ENCODE measurements at regions not wholly inside any gene's neighbourhood (a gene's known extent, or its start where the extent isn't known, plus 50 kb on each side); places are given as distances from the start of the nearest gene placed in this dataset.

DNA sequence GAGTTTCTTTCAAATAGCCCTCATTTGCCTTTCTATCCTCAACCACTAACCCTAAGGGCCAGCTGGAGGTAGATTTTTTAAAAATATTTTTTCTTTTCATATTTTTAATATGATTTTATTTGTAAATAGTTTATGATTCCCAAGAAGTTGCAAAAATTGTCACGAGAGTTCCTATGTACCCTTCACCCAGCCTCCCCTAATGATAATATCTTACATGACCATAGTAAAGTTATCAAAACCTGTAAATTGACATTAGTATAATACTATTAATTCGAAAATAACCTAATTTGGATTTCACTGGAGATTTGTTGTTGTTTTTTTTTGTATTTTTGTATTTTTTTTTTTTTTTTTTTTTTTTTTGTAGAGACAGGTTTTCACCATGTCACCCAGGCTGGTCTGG lies 495.5 kb downstream of the MIAT start:
- TF ChIP-seq, protein P1, sequence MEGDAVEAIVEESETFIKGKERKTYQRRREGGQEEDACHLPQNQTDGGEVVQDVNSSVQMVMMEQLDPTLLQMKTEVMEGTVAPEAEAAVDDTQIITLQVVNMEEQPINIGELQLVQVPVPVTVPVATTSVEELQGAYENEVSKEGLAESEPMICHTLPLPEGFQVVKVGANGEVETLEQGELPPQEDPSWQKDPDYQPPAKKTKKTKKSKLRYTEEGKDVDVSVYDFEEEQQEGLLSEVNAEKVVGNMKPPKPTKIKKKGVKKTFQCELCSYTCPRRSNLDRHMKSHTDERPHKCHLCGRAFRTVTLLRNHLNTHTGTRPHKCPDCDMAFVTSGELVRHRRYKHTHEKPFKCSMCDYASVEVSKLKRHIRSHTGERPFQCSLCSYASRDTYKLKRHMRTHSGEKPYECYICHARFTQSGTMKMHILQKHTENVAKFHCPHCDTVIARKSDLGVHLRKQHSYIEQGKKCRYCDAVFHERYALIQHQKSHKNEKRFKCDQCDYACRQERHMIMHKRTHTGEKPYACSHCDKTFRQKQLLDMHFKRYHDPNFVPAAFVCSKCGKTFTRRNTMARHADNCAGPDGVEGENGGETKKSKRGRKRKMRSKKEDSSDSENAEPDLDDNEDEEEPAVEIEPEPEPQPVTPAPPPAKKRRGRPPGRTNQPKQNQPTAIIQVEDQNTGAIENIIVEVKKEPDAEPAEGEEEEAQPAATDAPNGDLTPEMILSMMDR (IDR thresholded peaks at IDR 0.05), result no peak
- no peaks in the 10 kb centered on the region for H3K4me1 ChIP-seq (ENCODE audit: control insufficient read depth in 1 of 2, insufficient read depth in 1 of 2, low read depth in 1 of 2, low read length in 1 of 2)

DNA sequence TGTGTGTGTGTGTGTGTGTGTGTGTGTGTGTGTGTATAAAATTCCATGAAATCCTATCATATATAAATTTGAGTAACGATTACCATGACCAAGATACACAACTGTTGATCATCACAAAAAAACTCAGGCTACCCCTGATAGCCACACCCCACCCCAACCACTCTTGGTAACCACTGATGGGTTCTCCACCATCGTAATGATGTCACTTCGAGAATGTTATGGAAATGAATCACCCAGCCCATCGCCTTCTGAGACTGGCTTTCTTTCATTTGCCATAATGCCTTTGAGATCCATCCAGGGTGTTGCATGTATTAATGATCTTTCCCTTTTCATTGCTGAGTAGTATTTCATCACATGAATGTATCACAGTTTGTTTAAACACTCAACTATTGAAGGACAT lies 496.0 kb downstream of the MIAT start:
- H3K9me3 ChIP-seq, result no peaks in the 10 kb centered on the region
- no peak overlapping the region for H3K27ac ChIP-seq
- TF ChIP-seq, protein P1 (IDR thresholded peaks at IDR 0.05), result no peak
- H3K4me3 ChIP-seq (ENCODE audit: low read depth in 1 of 2, low read length in 1 of 2), result no peak overlapping the region
- H3K27me3 ChIP-seq, result peaks cover 47% of the 10 kb centered on the region
- H3K36me3 ChIP-seq, result no peaks in the 10 kb centered on the region
- H3K4me1 ChIP-seq (ENCODE audit: control insufficient read depth in 1 of 2, insufficient read depth in 1 of 2, low read depth in 1 of 2, low read length in 1 of 2), result no peaks in the 10 kb centered on the region

More for the DNA sequence above, 495.5 kb downstream of the MIAT start:
- Histone ChIP-seq H3K9me3 (no peaks in the 10 kb centered on the region), H3K4me3 (ENCODE audit: low read depth in 1 of 2, low read length in 1 of 2) (no peak overlapping the region), H3K27ac (no peak overlapping the region), H3K27me3 (peaks cover 47% of the 10 kb centered on the region), H3K36me3 (no peaks in the 10 kb centered on the region)

DNA sequence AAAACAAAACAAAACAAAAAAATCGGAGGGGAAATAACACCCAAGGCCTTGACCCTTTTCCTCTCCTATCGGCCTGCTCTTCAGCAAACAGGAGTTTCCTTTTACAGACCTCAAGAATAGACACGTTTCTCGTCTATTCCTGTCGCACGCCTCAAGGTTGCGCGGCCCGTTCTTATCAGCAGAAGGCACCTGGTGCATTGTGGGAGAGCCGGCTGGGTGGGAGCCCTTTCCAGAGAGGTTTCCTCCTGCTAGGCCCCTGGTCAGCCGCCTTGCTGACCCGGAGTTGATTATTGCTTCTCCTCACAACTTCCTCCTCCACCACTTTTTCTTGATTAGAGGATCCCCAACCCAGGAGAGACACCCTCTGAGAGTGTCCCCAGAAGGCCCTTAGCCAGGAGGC lies 497.3 kb downstream of the MIAT start:
- Histone ChIP-seq H3K36me3 (no peaks in the 10 kb centered on the region), H3K9me3 (no peaks in the 10 kb centered on the region), H3K4me3 (ENCODE audit: low read depth in 1 of 2, low read length in 1 of 2) (no peak overlapping the region), H3K27me3 (peaks cover 41% of the 10 kb centered on the region), H3K27ac (no peak overlapping the region), H3K4me1 (ENCODE audit: control insufficient read depth in 1 of 2, insufficient read depth in 1 of 2, low read depth in 1 of 2, low read length in 1 of 2) (no peaks in the 10 kb centered on the region)
- TF ChIP-seq, protein P1 (IDR thresholded peaks at IDR 0.05), result no peak

DNA sequence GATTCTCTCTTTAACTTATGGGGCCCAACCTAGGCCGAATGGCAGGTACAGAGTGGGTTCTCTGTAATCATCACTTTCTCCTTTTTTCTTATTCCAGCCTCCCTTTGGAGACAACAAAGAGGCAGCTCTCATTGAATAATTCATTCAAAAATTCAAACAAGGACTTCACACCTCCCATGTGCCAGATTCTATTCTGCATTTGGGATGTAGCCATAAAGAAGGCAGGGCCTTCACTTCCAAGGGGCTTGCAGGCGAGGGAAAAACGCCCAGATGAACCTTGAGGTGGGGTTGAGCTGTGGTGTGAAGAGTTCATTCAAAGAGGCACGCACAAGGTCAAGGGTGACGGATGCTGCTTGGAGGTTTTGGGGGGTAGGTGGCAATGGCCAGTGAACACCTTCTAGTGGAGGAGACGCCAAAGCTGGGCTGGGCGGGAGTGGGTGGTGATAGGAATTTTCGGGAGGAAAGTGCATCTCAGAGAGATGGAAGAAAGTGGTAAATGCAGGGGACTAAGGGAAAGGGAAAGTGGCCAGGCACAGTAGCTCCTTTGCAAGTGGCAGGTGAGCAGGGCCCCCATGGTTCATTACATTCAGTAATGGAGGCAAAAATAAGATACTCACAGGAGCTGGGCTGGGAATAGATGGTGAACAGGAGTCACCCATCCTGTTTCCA lies 499.6 kb downstream of the MIAT start:
- H3K4me3 ChIP-seq (ENCODE audit: low read depth in 1 of 2, low read length in 1 of 2), result no peak overlapping the region
- no peaks in the 10 kb centered on the region for H3K36me3 ChIP-seq
- H3K9me3 ChIP-seq, result no peaks in the 10 kb centered on the region
- H3K27ac ChIP-seq, result no peak overlapping the region
- peaks cover 20% of the 10 kb centered on the region for H3K27me3 ChIP-seq
- TF ChIP-seq, protein P1 (IDR thresholded peaks at IDR 0.05), result no peak
- no peaks in the 10 kb centered on the region for H3K4me1 ChIP-seq (ENCODE audit: control insufficient read depth in 1 of 2, insufficient read depth in 1 of 2, low read depth in 1 of 2, low read length in 1 of 2)

DNA sequence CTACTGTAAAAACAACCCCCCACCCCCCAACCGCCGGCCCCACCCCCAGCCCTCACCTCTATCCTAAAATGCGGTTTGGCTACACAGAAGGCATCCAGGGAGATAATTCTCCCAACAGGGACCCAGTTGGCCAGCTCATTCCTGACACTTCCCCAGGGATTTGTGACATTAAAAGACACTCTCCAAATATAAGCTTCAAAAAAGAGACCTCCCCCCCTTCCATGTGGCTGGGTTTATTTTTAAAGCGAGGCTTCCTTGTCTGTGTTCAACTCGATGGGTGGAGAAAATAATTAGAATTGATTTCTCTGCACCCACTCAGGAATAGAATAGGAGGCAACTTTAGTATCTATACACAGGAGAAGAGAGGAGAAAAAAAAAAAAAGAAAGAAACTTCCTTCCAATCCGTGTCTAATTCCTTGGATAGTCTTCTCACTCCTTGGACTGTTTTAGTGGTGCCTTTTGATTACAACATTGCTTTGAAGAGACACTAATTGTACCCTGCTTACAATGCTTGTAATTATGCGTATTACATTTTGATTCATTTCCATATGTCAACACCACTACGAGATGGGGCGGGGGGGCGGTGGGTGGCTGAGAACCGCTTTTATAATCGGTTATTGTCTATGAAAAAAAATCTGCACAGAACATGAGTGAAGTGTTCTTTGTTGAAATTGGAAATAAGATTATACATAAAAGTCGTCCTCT lies 500.4 kb downstream of the MIAT start:
- Histone ChIP-seq H3K36me3 (no peaks in the 10 kb centered on the region), H3K9me3 (no peaks in the 10 kb centered on the region), H3K4me1 (ENCODE audit: control insufficient read depth in 1 of 2, insufficient read depth in 1 of 2, low read depth in 1 of 2, low read length in 1 of 2) (no peaks in the 10 kb centered on the region), H3K4me3 (ENCODE audit: low read depth in 1 of 2, low read length in 1 of 2) (no peak overlapping the region), H3K27me3 (peaks cover 17% of the 10 kb centered on the region), H3K27ac (no peak overlapping the region)
- TF ChIP-seq, protein P1 (IDR thresholded peaks at IDR 0.05), result no peak
